ENCODE measurements at regions not wholly inside any gene's neighbourhood (a gene's known extent, or its start where the extent isn't known, plus 50 kb on each side); places are given as distances from the start of the nearest gene placed in this dataset.

- TF ChIP-seq CTCF (IDR thresholded peaks at IDR 0.05; ENCODE audit: low read depth, low read length) (no peak), POLR2A (IDR thresholded peaks at IDR 0.05; ENCODE audit: extremely low read depth, insufficient read length) (no peak), MAX (IDR thresholded peaks at IDR 0.05; ENCODE audit: low read depth, low read length) (no peak)
These were observed 552.5 kb upstream of the ADAMTS5 start for GRCh38 chr21:27519361-27519760.

All from NB4 (cell line).